ENCODE measurements at regions not wholly inside any gene's neighbourhood (a gene's known extent, or its start where the extent isn't known, plus 50 kb on each side); places are given as distances from the start of the nearest gene placed in this dataset.

DNA sequence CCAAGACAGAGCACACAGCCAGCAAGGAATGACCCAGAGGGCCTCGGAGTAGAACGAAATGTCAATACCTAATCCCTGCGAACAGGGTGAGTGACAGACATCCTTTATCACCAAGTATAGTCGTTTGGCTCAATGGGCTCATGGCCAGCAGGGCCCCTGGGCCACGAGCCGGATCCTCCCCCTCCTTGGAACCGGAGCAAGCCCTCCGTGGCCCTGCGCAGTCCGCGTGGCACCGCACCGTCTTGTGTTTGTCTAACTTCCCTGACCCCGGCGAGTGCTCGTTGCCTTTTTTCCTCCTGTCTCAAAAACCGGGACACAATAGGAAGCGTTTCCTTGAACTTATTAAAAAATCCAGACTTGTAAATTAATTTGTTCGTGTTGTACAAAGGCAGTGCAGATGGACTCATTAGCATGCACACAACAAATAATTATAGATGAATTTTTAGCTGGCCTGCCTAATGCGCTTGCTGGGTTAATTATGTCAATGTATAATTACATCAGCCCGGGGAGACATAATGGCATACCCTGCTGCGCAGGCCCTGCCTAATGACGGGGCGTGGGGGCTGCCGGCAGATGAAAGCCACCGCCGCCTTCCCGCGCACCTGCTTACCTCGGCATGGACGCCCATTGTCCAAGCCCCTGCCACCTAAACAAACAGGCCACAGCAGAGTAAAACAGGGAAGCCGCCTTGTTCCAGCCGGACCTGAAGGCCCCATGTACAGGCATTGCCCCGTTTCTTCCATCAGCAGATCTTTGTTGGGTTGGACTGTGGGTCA is 81.6 kb downstream of the PHETA1 start:
- no peak for DNase-seq (ENCODE audit: low spot score)
- Mint-ChIP-seq H3K9me3 (no peaks in the 10 kb centered on the region), H3K27ac (no peak overlapping the region), H3K27me3 (ENCODE audit: low read depth) (no peaks in the 10 kb centered on the region), H3K4me1 (ENCODE audit: low read depth) (no peaks in the 10 kb centered on the region), H3K36me3 (ENCODE audit: low read depth) (no peaks in the 10 kb centered on the region), H3K4me3 (ENCODE audit: low read depth) (no peak overlapping the region)
- intact Hi-C loops (cut with micrococcal nuclease) = no loop called here

- DNase-seq (ENCODE audit: low spot score) = no peak
- Mint-ChIP-seq H3K4me1 (ENCODE audit: low read depth) (no peaks in the 10 kb centered on the region), H3K4me3 (ENCODE audit: low read depth) (no peak overlapping the region), H3K9me3 (peaks cover 13% of the 10 kb centered on the region), H3K27me3 (ENCODE audit: low read depth) (no peaks in the 10 kb centered on the region), H3K27ac (no peak overlapping the region), H3K36me3 (ENCODE audit: low read depth) (no peaks in the 10 kb centered on the region)
- intact Hi-C loops (cut with micrococcal nuclease) = no loop called here
Observed at GRCh38 chr12:111285200-111285599, 83.7 kb downstream of the PHETA1 start.

DNA sequence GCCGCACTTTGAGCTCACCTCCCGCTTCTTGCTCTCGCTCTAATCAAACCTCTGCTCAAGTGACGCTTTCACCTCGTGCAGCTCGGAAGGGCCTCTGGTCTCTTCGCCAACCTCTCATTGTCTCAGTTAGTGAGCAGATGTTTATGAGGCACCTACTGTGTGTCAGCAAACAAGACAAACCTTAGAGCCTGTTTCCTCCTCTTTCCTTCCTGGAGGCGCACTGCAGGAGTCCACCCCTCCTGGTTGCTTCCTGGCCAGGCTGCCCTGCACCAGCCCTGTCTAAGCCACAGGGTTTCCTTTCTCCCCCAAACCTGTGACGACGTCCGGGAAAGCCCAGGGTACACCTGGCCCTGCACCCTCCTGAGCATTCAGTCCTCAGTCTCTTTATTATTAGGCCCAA is 84.2 kb downstream of the PHETA1 start:
- Mint-ChIP-seq H3K27ac (no peak overlapping the region), H3K36me3 (ENCODE audit: low read depth) (no peaks in the 10 kb centered on the region), H3K4me1 (ENCODE audit: low read depth) (no peaks in the 10 kb centered on the region), H3K9me3 (peaks cover 13% of the 10 kb centered on the region), H3K4me3 (ENCODE audit: low read depth) (no peak overlapping the region), H3K27me3 (ENCODE audit: low read depth) (no peaks in the 10 kb centered on the region)
- intact Hi-C loops (cut with micrococcal nuclease) = no loop called here
- no peak for DNase-seq (ENCODE audit: low spot score)

GRCh38 chr12:111283966-111284365 is 84.9 kb downstream of the PHETA1 start:
- Mint-ChIP-seq H3K36me3 (ENCODE audit: low read depth) (no peaks in the 10 kb centered on the region), H3K9me3 (peaks cover 13% of the 10 kb centered on the region), H3K4me3 (ENCODE audit: low read depth) (no peak overlapping the region), H3K27ac (no peak overlapping the region), H3K4me1 (ENCODE audit: low read depth) (no peaks in the 10 kb centered on the region), H3K27me3 (ENCODE audit: low read depth) (no peaks in the 10 kb centered on the region)
- intact Hi-C loops (cut with micrococcal nuclease) = no loop called here
- no peak for DNase-seq (ENCODE audit: low spot score)

DNA sequence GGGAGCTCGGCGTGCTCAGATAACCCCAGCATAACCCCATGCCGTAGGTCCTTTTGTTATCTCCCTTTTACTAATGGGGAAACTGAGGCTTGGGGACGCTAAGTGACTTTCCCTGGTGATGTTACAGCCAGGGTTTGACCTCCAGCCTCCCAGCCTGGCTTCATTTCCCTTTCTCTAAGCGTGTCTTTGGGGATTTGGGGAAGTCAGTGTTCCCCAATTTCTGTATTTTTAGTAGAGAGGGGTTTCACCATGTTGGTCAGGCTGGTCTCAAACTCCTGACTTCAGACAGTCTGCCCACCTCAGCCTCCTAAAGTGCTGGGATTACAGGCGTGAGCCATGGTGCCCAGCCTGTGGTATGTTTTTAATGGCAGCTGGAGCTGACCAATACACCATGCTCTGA is 85.4 kb downstream of the PHETA1 start:
- no peak for DNase-seq (ENCODE audit: low spot score)
- Mint-ChIP-seq H3K4me3 (ENCODE audit: low read depth) (no peak overlapping the region), H3K36me3 (ENCODE audit: low read depth) (no peaks in the 10 kb centered on the region), H3K27me3 (ENCODE audit: low read depth) (no peaks in the 10 kb centered on the region), H3K27ac (no peak overlapping the region), H3K4me1 (ENCODE audit: low read depth) (no peaks in the 10 kb centered on the region), H3K9me3 (peaks cover 13% of the 10 kb centered on the region)
- intact Hi-C loops (cut with micrococcal nuclease) = no loop called here

GRCh38 chr12:111277570-111277969 is 91.3 kb downstream of the PHETA1 start:
- Mint-ChIP-seq H3K4me1 (ENCODE audit: low read depth) (no peaks in the 10 kb centered on the region), H3K27me3 (ENCODE audit: low read depth) (no peaks in the 10 kb centered on the region), H3K9me3 (peaks cover 13% of the 10 kb centered on the region), H3K4me3 (ENCODE audit: low read depth) (no peak overlapping the region), H3K27ac (no peak overlapping the region), H3K36me3 (ENCODE audit: low read depth) (no peaks in the 10 kb centered on the region)
- no peak for DNase-seq (ENCODE audit: low spot score)
- intact Hi-C loops (cut with micrococcal nuclease) = no loop called here

DNA sequence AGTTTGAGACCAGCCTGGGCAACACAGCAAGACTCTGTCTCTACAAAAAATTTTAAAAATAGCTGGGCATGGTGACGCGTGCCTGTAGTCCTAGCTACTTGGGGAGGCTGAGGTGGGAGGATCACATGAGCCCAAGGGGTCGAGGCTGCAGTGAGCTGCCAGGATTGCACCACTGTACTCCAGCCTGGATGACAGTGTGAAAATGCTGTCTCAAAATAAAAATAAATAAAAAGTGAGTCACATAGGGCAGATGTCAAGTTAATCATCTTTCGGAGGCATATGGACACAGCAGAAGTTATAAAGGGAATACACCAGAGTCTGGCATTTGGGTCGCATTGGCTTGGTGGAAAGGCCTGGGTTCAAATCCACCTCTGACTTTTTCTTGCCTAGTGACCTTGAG is 92.7 kb downstream of the PHETA1 start:
- Mint-ChIP-seq H3K27me3 (ENCODE audit: low read depth) (no peaks in the 10 kb centered on the region), H3K9me3 (peaks cover 7% of the 10 kb centered on the region), H3K4me1 (ENCODE audit: low read depth) (no peaks in the 10 kb centered on the region), H3K4me3 (ENCODE audit: low read depth) (no peak overlapping the region), H3K36me3 (ENCODE audit: low read depth) (no peaks in the 10 kb centered on the region), H3K27ac (no peak overlapping the region)
- no peak for DNase-seq (ENCODE audit: low spot score)
- intact Hi-C loops (cut with micrococcal nuclease) = no loop called here

GRCh38 chr12:111275308-111275707 is 93.6 kb downstream of the PHETA1 start:
- Mint-ChIP-seq H3K27ac (no peak overlapping the region), H3K27me3 (ENCODE audit: low read depth) (no peaks in the 10 kb centered on the region), H3K4me3 (ENCODE audit: low read depth) (no peak overlapping the region), H3K36me3 (ENCODE audit: low read depth) (no peaks in the 10 kb centered on the region), H3K9me3 (no peaks in the 10 kb centered on the region), H3K4me1 (ENCODE audit: low read depth) (no peaks in the 10 kb centered on the region)
- no peak for DNase-seq (ENCODE audit: low spot score)
- intact Hi-C loops (cut with micrococcal nuclease) = no loop called here

DNA sequence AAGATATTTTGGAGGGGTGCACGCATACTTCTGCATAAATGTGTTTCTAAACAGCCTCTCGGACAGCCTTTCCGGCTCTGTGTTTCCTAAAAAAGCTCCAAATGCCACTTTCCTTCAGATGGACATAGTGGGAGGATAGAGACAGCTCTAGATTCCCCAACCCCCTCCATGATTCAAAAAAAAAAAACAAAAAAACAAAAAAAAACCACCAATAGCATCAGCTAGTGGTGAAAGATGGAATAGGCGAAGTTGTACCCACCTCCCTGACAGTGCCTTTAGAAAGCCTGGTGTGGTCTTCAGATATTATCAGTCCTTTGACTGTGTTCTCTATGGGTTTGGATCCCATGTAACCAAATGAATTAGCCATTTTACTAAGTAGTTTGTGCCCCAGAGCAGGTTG is 94.1 kb downstream of the PHETA1 start:
- intact Hi-C loops (cut with micrococcal nuclease) = no loop called here
- no peak for DNase-seq (ENCODE audit: low spot score)
- Mint-ChIP-seq H3K27ac (no peak overlapping the region), H3K4me1 (ENCODE audit: low read depth) (no peaks in the 10 kb centered on the region), H3K9me3 (no peaks in the 10 kb centered on the region), H3K4me3 (ENCODE audit: low read depth) (no peak overlapping the region), H3K36me3 (ENCODE audit: low read depth) (no peaks in the 10 kb centered on the region), H3K27me3 (ENCODE audit: low read depth) (no peaks in the 10 kb centered on the region)

- H3K36me3 Mint-ChIP-seq (ENCODE audit: low read depth) = no peaks in the 10 kb centered on the region
- no peaks in the 10 kb centered on the region for H3K27me3 Mint-ChIP-seq (ENCODE audit: low read depth)
- no peak overlapping the region for H3K4me3 Mint-ChIP-seq (ENCODE audit: low read depth)
- H3K9me3 Mint-ChIP-seq = no peaks in the 10 kb centered on the region
- intact Hi-C loops (cut with micrococcal nuclease) = no loop called here
- no peak overlapping the region for H3K27ac Mint-ChIP-seq
- no peak for DNase-seq (ENCODE audit: low spot score)
- H3K4me1 Mint-ChIP-seq (ENCODE audit: low read depth) = no peaks in the 10 kb centered on the region
Observed at GRCh38 chr12:111271674-111272418, 97.0 kb downstream of the PHETA1 start.

- H3K4me1 Mint-ChIP-seq (ENCODE audit: low read depth) = no peaks in the 10 kb centered on the region
- H3K4me3 Mint-ChIP-seq (ENCODE audit: low read depth) = no peak overlapping the region
- no peaks in the 10 kb centered on the region for H3K9me3 Mint-ChIP-seq
- no peaks in the 10 kb centered on the region for H3K36me3 Mint-ChIP-seq (ENCODE audit: low read depth)
- intact Hi-C loops (cut with micrococcal nuclease) = no loop called here
- no peak for DNase-seq (ENCODE audit: low spot score)
- H3K27me3 Mint-ChIP-seq (ENCODE audit: low read depth) = no peaks in the 10 kb centered on the region
- no peak overlapping the region for H3K27ac Mint-ChIP-seq
Observed at GRCh38 chr12:111270774-111271173, 98.1 kb downstream of the PHETA1 start.

GRCh38 chr12:111270239-111270638 is 98.7 kb downstream of the PHETA1 start:
- intact Hi-C loops (cut with micrococcal nuclease) = no loop called here
- Mint-ChIP-seq H3K36me3 (ENCODE audit: low read depth) (no peaks in the 10 kb centered on the region), H3K9me3 (no peaks in the 10 kb centered on the region), H3K4me1 (ENCODE audit: low read depth) (no peaks in the 10 kb centered on the region), H3K27ac (no peak overlapping the region), H3K27me3 (ENCODE audit: low read depth) (no peaks in the 10 kb centered on the region), H3K4me3 (ENCODE audit: low read depth) (no peak overlapping the region)
- no peak for DNase-seq (ENCODE audit: low spot score)

- Mint-ChIP-seq H3K27me3 (ENCODE audit: low read depth) (no peaks in the 10 kb centered on the region), H3K4me1 (ENCODE audit: low read depth) (no peaks in the 10 kb centered on the region), H3K27ac (no peak overlapping the region), H3K4me3 (ENCODE audit: low read depth) (no peak overlapping the region), H3K9me3 (no peaks in the 10 kb centered on the region), H3K36me3 (ENCODE audit: low read depth) (no peaks in the 10 kb centered on the region)
- no peak for DNase-seq (ENCODE audit: low spot score)
- intact Hi-C loops (cut with micrococcal nuclease) = loop anchor here (5.0 kb wide), 1 partner anchor 247 kb away; no protein-coding TSS in a partner anchor
Observed at GRCh38 chr12:111269718-111270117, 99.2 kb downstream of the PHETA1 start.
